ENCODE measurements at regions not wholly inside any gene's neighbourhood (a gene's known extent, or its start where the extent isn't known, plus 50 kb on each side); places are given as distances from the start of the nearest gene placed in this dataset.
"Not testable (repeated sequence)": the region's sequence is repeated elsewhere in the genome, so short reads cannot be mapped to it uniquely, and the experiment has no call there.

GRCh38 chr1:191074881-191075280, 597.2 kb upstream of the BRINP3 start:
- H3K27ac Mint-ChIP-seq = no peak overlapping the region
- no peak overlapping the region for H3K4me3 Mint-ChIP-seq
- H3K36me3 Mint-ChIP-seq = no peaks in the 10 kb centered on the region
- no peaks in the 10 kb centered on the region for H3K9me3 Mint-ChIP-seq
- no peaks in the 10 kb centered on the region for H3K27me3 Mint-ChIP-seq
- no peak for ATAC-seq
- no peaks in the 10 kb centered on the region for H3K4me1 Mint-ChIP-seq

GRCh38 chr1:191083090-191083489, 605.4 kb upstream of the BRINP3 start:
- not testable (repeated sequence) for H3K27me3 Mint-ChIP-seq, ATAC-seq, H3K4me3 Mint-ChIP-seq, H3K9me3 Mint-ChIP-seq, H3K36me3 Mint-ChIP-seq, H3K27ac Mint-ChIP-seq, H3K4me1 Mint-ChIP-seq

- no peaks in the 10 kb centered on the region for H3K27me3 Mint-ChIP-seq
- H3K4me3 Mint-ChIP-seq = no peak overlapping the region
- ATAC-seq = no peak
- H3K9me3 Mint-ChIP-seq = peaks cover 5% of the 10 kb centered on the region
- no peaks in the 10 kb centered on the region for H3K36me3 Mint-ChIP-seq
- H3K4me1 Mint-ChIP-seq = no peaks in the 10 kb centered on the region
- H3K27ac Mint-ChIP-seq = no peak overlapping the region
Measured at GRCh38 chr1:191085121-191085520, 607.5 kb upstream of the BRINP3 start.

- no peaks in the 10 kb centered on the region for H3K27me3 Mint-ChIP-seq
- H3K27ac Mint-ChIP-seq = no peak overlapping the region
- H3K9me3 Mint-ChIP-seq = peaks cover 2% of the 10 kb centered on the region
- ATAC-seq = no peak
- H3K4me1 Mint-ChIP-seq = no peaks in the 10 kb centered on the region
- H3K36me3 Mint-ChIP-seq = no peaks in the 10 kb centered on the region
- H3K4me3 Mint-ChIP-seq = no peak overlapping the region
Measured at GRCh38 chr1:191086910-191087309, 609.2 kb upstream of the BRINP3 start.

GRCh38 chr1:191096405-191096804, 618.7 kb upstream of the BRINP3 start:
- no peak for ATAC-seq
- no peak overlapping the region for H3K27ac Mint-ChIP-seq
- no peaks in the 10 kb centered on the region for H3K4me1 Mint-ChIP-seq
- H3K27me3 Mint-ChIP-seq = no peaks in the 10 kb centered on the region
- no peaks in the 10 kb centered on the region for H3K9me3 Mint-ChIP-seq
- no peaks in the 10 kb centered on the region for H3K36me3 Mint-ChIP-seq
- no peak overlapping the region for H3K4me3 Mint-ChIP-seq

GRCh38 chr1:191099696-191100095, 622.0 kb upstream of the BRINP3 start:
- Mint-ChIP-seq H3K4me1 (no peaks in the 10 kb centered on the region), H3K9me3 (no peaks in the 10 kb centered on the region), H3K27ac (no peak overlapping the region), H3K36me3 (no peaks in the 10 kb centered on the region), H3K4me3 (no peak overlapping the region), H3K27me3 (no peaks in the 10 kb centered on the region)
- no peak for ATAC-seq

- H3K27ac Mint-ChIP-seq = no peak overlapping the region
- no peaks in the 10 kb centered on the region for H3K4me1 Mint-ChIP-seq
- H3K36me3 Mint-ChIP-seq = no peaks in the 10 kb centered on the region
- no peaks in the 10 kb centered on the region for H3K27me3 Mint-ChIP-seq
- H3K9me3 Mint-ChIP-seq = peaks cover 3% of the 10 kb centered on the region
- no peak overlapping the region for H3K4me3 Mint-ChIP-seq
- ATAC-seq = no peak
Measured at GRCh38 chr1:191101960-191102359, 624.3 kb upstream of the BRINP3 start.

GRCh38 chr1:191125950-191126349, 648.3 kb upstream of the BRINP3 start:
- Mint-ChIP-seq H3K27ac (no peak overlapping the region), H3K9me3 (peaks cover 6% of the 10 kb centered on the region), H3K4me1 (no peaks in the 10 kb centered on the region), H3K36me3 (no peaks in the 10 kb centered on the region), H3K4me3 (no peak overlapping the region), H3K27me3 (no peaks in the 10 kb centered on the region)
- ATAC-seq = no peak

- no peaks in the 10 kb centered on the region for H3K4me1 Mint-ChIP-seq
- ATAC-seq = no peak
- H3K27me3 Mint-ChIP-seq = no peaks in the 10 kb centered on the region
- no peak overlapping the region for H3K27ac Mint-ChIP-seq
- H3K36me3 Mint-ChIP-seq = no peaks in the 10 kb centered on the region
- no peak overlapping the region for H3K4me3 Mint-ChIP-seq
- H3K9me3 Mint-ChIP-seq = peaks cover 6% of the 10 kb centered on the region
Measured at GRCh38 chr1:191134796-191135195, 657.1 kb upstream of the BRINP3 start.

- H3K27me3 Mint-ChIP-seq = no peaks in the 10 kb centered on the region
- no peak overlapping the region for H3K4me3 Mint-ChIP-seq
- H3K36me3 Mint-ChIP-seq = no peaks in the 10 kb centered on the region
Measured at GRCh38 chr1:191140038-191140437, 662.4 kb upstream of the BRINP3 start.

GRCh38 chr1:191142748-191143147, 665.1 kb upstream of the BRINP3 start:
- no peaks in the 10 kb centered on the region for H3K9me3 Mint-ChIP-seq
- H3K27me3 Mint-ChIP-seq = no peaks in the 10 kb centered on the region
- H3K27ac Mint-ChIP-seq = no peak overlapping the region
- no peak for ATAC-seq
- no peaks in the 10 kb centered on the region for H3K4me1 Mint-ChIP-seq
- H3K36me3 Mint-ChIP-seq = no peaks in the 10 kb centered on the region
- no peak overlapping the region for H3K4me3 Mint-ChIP-seq

More at GRCh38 chr1:191140038-191140437, 662.4 kb upstream of the BRINP3 start:
- Mint-ChIP-seq H3K4me1 (no peaks in the 10 kb centered on the region), H3K9me3 (peaks cover 3% of the 10 kb centered on the region), H3K27ac (no peak overlapping the region)
- no peak for ATAC-seq

GRCh38 chr1:191145834-191146233, 668.2 kb upstream of the BRINP3 start:
- Mint-ChIP-seq H3K27ac (no peak overlapping the region), H3K4me3 (no peak overlapping the region), H3K9me3 (no peaks in the 10 kb centered on the region), H3K4me1 (no peaks in the 10 kb centered on the region), H3K27me3 (no peaks in the 10 kb centered on the region), H3K36me3 (no peaks in the 10 kb centered on the region)
- no peak for ATAC-seq

- no peaks in the 10 kb centered on the region for H3K36me3 Mint-ChIP-seq
Measured at GRCh38 chr1:191151321-191151807, 673.7 kb upstream of the BRINP3 start.

GRCh38 chr1:191152776-191153175, 675.1 kb upstream of the BRINP3 start:
- H3K27me3 Mint-ChIP-seq = no peaks in the 10 kb centered on the region
- H3K4me1 Mint-ChIP-seq = no peaks in the 10 kb centered on the region
- H3K36me3 Mint-ChIP-seq = no peaks in the 10 kb centered on the region
- ATAC-seq = no peak
- no peak overlapping the region for H3K27ac Mint-ChIP-seq
- no peak overlapping the region for H3K4me3 Mint-ChIP-seq
- H3K9me3 Mint-ChIP-seq = peaks cover 3% of the 10 kb centered on the region

More at GRCh38 chr1:191151321-191151807, 673.7 kb upstream of the BRINP3 start:
- Mint-ChIP-seq H3K4me3 (no peak overlapping the region), H3K9me3 (peaks cover 3% of the 10 kb centered on the region), H3K4me1 (no peaks in the 10 kb centered on the region), H3K27ac (no peak overlapping the region), H3K27me3 (no peaks in the 10 kb centered on the region)
- ATAC-seq = no peak

GRCh38 chr1:191155178-191155577, 677.5 kb upstream of the BRINP3 start:
- no peaks in the 10 kb centered on the region for H3K36me3 Mint-ChIP-seq
- H3K9me3 Mint-ChIP-seq = peaks cover 5% of the 10 kb centered on the region
- no peaks in the 10 kb centered on the region for H3K4me1 Mint-ChIP-seq
- H3K27ac Mint-ChIP-seq = no peak overlapping the region
- ATAC-seq = no peak
- H3K4me3 Mint-ChIP-seq = no peak overlapping the region
- H3K27me3 Mint-ChIP-seq = no peaks in the 10 kb centered on the region

GRCh38 chr1:191160837-191161236, 683.2 kb upstream of the BRINP3 start:
- no peak overlapping the region for H3K4me3 Mint-ChIP-seq
- H3K27ac Mint-ChIP-seq = no peak overlapping the region
- ATAC-seq = no peak
- H3K4me1 Mint-ChIP-seq = no peaks in the 10 kb centered on the region
- no peaks in the 10 kb centered on the region for H3K36me3 Mint-ChIP-seq
- peaks cover 10% of the 10 kb centered on the region for H3K9me3 Mint-ChIP-seq
- H3K27me3 Mint-ChIP-seq = no peaks in the 10 kb centered on the region

- Mint-ChIP-seq H3K36me3 (no peaks in the 10 kb centered on the region), H3K27me3 (no peaks in the 10 kb centered on the region), H3K4me3 (no peak overlapping the region), H3K27ac (no peak overlapping the region), H3K4me1 (no peaks in the 10 kb centered on the region), H3K9me3 (peaks cover 7% of the 10 kb centered on the region)
- no peak for ATAC-seq
Measured at GRCh38 chr1:191162762-191163161, 685.1 kb upstream of the BRINP3 start.

Measured in stimulated activated memory B cell treated with anti-CD40 and anti-IgM and Interleukin-4, amounts not matched to agents 10 μg/mL and 1 μg/mL and 100 μg/mL, for 72 hours (primary cell).